Smooth muscle cell of the brain vasculature (primary cell): ENCODE measurements at regions not wholly inside any gene's neighbourhood (a gene's known extent, or its start where the extent isn't known, plus 50 kb on each side); places are given as distances from the start of the nearest gene placed in this dataset.

Experiments used
- DNase-seq: peaks from one replicate; pipeline ENCODE4 v3.0.0-alpha.2; 2012; ENCODE audit warnings: low read depth, low spot score

DNA sequence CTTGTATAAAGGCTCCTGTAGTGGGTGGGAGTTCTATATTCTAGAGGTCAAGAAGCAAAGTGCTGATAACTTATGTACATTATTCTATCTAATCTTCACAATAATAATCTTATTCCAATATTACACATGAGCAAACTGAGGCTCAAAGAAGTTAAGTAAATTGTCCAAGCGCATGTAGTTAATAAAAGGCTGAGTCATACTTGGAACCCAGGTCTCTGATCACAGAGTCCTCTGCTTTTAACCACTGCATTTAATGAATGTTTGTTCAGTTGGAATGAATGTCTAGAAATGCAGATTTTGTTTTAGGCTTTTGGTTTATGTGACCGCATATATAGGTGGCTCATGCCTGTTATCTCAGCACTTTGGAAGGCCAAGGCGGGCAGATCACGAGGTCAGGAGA lies 88.4 kb upstream of the PAQR3 start:
- no peak for DNase-seq

DNA sequence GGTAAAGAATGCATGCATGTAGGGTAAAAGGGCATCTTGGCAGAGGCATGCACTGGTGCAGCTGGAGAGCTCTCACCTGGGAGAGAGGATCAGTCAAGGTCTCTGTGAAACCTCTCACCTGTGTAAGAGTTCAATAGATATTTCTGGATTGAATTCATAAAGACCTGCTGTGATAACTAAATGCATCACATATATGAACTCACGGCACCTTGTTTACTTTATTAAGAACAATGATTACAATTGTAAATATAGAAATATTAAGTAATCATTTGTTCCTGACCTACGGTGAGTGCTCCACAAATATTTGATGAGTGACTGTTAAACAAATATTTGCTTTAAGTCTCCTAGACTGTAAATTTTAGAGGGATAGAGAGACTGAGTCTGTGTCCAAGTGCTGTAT lies 85.9 kb upstream of the PAQR3 start:
- no peak for DNase-seq

DNA sequence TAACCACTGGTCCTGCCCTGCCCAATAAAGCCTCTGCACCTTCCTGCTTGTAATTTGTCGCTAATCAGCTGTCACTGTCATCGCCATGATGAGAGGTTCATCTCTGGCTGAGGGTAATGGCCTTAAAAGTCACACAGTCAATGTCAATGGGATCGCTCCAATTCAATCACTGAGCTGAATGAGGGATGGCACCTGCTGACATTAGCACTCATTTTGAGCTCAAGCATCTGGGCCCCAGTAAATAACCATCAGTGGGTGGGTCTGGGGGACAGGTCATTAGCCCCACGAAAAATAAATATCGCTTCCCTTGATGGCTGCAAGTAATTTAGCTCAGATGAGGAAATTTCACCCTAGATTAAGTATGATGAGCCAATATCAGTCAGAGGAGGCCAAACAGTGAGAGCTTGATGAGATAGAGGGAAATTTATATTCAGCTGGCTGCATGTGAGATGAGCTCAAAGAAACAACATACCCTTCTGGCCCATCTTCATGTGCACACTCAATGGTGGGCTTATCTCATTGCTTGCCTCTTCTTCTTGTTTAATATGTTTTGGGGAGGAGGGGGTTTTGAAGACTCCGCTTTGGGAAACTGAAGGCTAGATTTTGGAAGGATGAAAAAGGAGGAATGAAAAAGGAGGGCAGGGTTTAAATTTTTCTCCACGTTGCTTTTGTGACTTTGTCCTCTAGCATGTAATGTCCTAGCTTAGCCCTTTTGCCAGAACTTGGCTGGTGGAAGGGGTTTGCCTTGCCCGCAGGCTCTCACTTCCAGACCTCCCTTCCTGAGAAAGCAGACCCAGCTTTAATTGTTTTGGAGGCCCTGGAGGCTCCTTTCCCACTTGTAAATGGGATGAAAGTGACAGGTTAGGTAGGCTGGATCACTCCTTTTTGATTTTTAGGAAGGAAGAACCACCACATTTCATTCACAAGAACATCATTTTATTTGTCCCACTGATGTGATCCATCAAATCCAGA lies 84.8 kb upstream of the PAQR3 start:
- DNase-seq: no peak

GRCh38 chr4:79022529-79022928 lies 83.3 kb upstream of the PAQR3 start:
- DNase-seq: no peak

- DNase-seq: no peak
These were observed 78.2 kb upstream of the PAQR3 start for GRCh38 chr4:79017481-79017880.

DNA sequence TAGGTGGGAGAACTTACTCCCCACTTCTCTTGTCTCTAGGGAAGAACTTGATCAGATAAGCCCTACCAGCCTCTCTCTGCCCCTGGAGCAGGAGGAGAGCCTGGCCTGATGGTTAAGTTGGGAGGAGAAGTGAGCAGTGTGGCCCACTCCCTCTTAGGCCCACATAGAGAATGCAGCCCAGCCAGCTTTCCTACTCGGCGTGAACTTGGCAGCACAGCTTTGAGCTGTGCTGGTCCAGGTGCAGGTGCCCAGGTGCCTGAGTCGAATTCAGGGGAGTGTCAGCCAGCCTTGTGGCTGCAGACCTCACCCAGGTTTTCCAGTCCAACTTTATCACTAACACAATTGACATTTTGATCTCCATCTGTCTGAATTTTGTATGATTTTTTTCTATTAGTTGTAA lies 77.6 kb upstream of the PAQR3 start:
- no peak for DNase-seq

DNA sequence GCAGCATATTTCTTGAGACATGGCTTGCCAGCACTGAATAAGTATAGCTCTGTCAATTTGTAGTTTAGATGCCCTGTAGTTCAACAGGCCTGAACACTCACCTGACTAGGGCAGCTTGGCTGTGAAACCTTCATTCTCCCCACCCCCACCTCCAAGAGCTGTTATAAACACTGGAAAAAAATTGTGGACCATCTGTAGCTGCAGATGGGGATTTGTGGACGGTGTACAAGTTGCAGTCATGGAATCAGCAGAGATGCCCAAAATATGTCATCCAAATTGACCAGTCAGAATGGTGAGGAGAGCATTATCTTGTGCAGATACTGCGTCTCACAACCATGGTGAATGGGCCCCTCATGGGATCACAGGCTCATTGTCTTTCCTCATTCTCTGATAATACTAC lies 76.2 kb upstream of the PAQR3 start:
- no peak for DNase-seq

GRCh38 chr4:79014230-79014629 lies 75.0 kb upstream of the PAQR3 start:
- no peak for DNase-seq

DNA sequence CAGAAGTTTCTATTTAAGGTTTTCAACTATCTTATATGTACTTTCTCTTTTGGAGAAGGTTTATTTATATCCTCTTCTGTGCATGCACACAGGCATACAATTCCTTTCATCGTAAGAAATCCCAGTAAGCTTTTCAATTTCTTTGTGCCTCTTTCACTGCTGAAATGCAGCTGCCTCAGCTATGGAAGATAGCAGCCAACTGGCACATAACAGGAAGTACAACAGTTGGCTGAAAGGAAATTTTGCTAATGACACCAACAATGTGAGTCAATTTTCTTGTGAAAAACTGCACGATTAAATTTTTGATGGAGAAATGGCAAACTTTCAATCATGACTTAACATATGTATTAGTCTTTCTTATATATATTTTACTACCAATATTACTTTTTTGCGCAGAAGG lies 74.5 kb upstream of the PAQR3 start:
- no peak for DNase-seq

DNA sequence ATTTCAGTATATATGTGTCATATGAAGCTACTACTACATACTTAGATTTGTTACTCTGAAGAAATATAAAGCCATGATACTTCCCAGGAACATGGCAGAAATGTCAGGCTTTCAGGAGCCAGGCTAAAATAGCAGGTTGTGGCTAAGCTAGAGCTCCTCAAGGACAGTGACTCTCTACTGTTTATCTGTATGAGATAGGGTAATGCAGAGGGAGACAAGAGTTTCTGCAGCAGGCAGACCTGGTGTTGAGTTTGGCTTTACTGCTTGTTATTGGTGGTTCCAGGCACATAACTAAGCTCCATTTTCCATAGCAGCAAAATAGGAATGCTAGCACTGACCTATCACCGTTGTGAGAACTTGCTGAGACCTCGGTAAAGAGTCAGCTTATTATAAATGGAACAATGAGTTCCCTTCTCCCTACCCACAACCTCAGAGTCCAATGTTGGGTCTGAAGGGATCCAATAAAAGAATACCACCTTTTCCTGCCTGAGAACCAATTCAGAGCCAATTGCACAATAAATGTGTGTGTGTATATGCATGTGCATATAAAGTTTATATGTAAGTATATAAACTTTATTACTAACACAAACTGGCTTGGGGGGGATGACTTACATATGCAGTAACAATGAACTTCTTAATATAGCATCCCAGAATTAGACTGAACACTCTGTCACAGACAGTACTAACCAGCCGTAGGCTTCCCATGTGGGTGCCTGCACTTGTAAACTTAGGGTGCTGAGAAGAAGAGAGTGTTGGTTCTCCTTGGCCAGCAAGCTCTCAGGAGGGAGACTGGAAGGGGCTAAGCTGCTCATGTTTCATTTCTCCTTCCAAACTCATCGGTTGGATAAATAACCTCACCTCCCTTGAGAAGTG lies 51.9 kb upstream of the PAQR3 start:
- no peak for DNase-seq

- DNase-seq: no peak
These were observed 50.5 kb upstream of the PAQR3 start for GRCh38 chr4:78989697-78990270.
